ENCODE measurements at regions not wholly inside any gene's neighbourhood (a gene's known extent, or its start where the extent isn't known, plus 50 kb on each side); places are given as distances from the start of the nearest gene placed in this dataset.

- DNase-seq: no peak
Observed at GRCh38 chr2:104340162-104340561, 513.8 kb upstream of the POU3F3 start.

GRCh38 chr2:104340879-104341828, 512.8 kb upstream of the POU3F3 start:
- DNase-seq: no peak

- no peak for DNase-seq
Observed at GRCh38 chr2:104344306-104344705, 509.6 kb upstream of the POU3F3 start.

- no peak for DNase-seq
Observed at GRCh38 chr2:104344985-104345384, 508.9 kb upstream of the POU3F3 start.

- no peak for DNase-seq
Observed at GRCh38 chr2:104358122-104358521, 495.8 kb upstream of the POU3F3 start.

- no peak for DNase-seq
Observed at GRCh38 chr2:104361414-104361813, 492.5 kb upstream of the POU3F3 start.

GRCh38 chr2:104368089-104368488, 485.8 kb upstream of the POU3F3 start:
- DNase-seq: no peak

- DNase-seq: no peak
Observed at GRCh38 chr2:104371087-104371781, 482.7 kb upstream of the POU3F3 start.

GRCh38 chr2:104375206-104375605, 478.7 kb upstream of the POU3F3 start:
- no peak for DNase-seq

GRCh38 chr2:104378853-104379374, 475.0 kb upstream of the POU3F3 start:
- DNase-seq: peak in 1 of 5 donors; percentile 1

GRCh38 chr2:104384961-104385360, 469.0 kb upstream of the POU3F3 start:
- no peak for DNase-seq

- DNase-seq: no peak
Observed at GRCh38 chr2:104385743-104386142, 468.2 kb upstream of the POU3F3 start.

GRCh38 chr2:104388296-104388695, 465.6 kb upstream of the POU3F3 start:
- DNase-seq: no peak

GRCh38 chr2:104402825-104403224, 451.1 kb upstream of the POU3F3 start:
- no peak for DNase-seq

- no peak for DNase-seq
Observed at GRCh38 chr2:104404526-104404925, 449.4 kb upstream of the POU3F3 start.

GRCh38 chr2:104405623-104406022, 448.3 kb upstream of the POU3F3 start:
- no peak for DNase-seq

GRCh38 chr2:104406261-104406726, 447.6 kb upstream of the POU3F3 start:
- no peak for DNase-seq

- DNase-seq: no peak
Observed at GRCh38 chr2:104407641-104408040, 446.3 kb upstream of the POU3F3 start.

- no peak for DNase-seq
Observed at GRCh38 chr2:104408266-104408665, 445.6 kb upstream of the POU3F3 start.

GRCh38 chr2:104410136-104410535, 443.8 kb upstream of the POU3F3 start:
- DNase-seq: no peak

- no peak for DNase-seq
Observed at GRCh38 chr2:104412384-104412783, 441.5 kb upstream of the POU3F3 start.

- no peak for DNase-seq
Observed at GRCh38 chr2:104413890-104414289, 440.0 kb upstream of the POU3F3 start.

- DNase-seq: no peak
Observed at GRCh38 chr2:104415284-104415683, 438.6 kb upstream of the POU3F3 start.

All from T-helper 1 cell (primary cell).